HepG2 (cell line): ENCODE measurements at regions not wholly inside any gene's neighbourhood (a gene's known extent, or its start where the extent isn't known, plus 50 kb on each side); places are given as distances from the start of the nearest gene placed in this dataset.
A peak's percentile ranks its signal among the peaks of the same experiment; 100 is the strongest.

ENCODE experiments used
- ATAC-seq: fragments of 200-7000 bp; cut with Tn5 transposase; 3 replicates; pipeline ENCODE4 v1.9.1; 2020; ENCODE audit warnings: mild to moderate bottlenecking, moderate library complexity
- BruUV-seq: library from RNA; stranded (reverse); fragments of 400-500 nt; replicated peaks from 2 replicates; lab custom pipeline; 2021; lab: Mats Ljungman, UMichigan
- CTCF ChIA-PET: fragments of 300-600 bp; formaldehyde crosslinking; extraction: SDS; loops from one replicate; lab custom pipeline; 2021; ENCODE audit warnings: low total read pairs, inconsistent platforms, low intra/inter-chr PET ratio; lab: Yijun Ruan, JAX
- POLR2A ChIA-PET: fragments of 350-600 bp; sonication (Branson Sonifier 250); formaldehyde crosslinking; loops from one replicate; lab custom pipeline; 2020; ENCODE audit warnings: antibody characterized with exemption, inconsistent platforms; lab: Yijun Ruan, JAX
- DNase-seq: peaks from one replicate; pipeline ENCODE4 v3.0.0-alpha.2; 2015; ENCODE audit warnings: low spot score
- FAIRE-seq: peaks from 3 replicates; lab custom pipeline; 2011; peaks lifted over from hg19 to GRCh38; lab: Jason Lieb, UNC
- H2AFZ ChIP-seq: one replicate; pipeline ENCODE4 v1.6.1; 2011; ENCODE audit warnings: low read length, inconsistent platforms
- H3K27ac ChIP-seq: fragments of 300-600 bp; 3 replicates; pipeline ENCODE4 v1.8.0; 2011; ENCODE audit warnings: mixed run types, mild to moderate bottlenecking, mixed read lengths, low read length, inconsistent platforms; ENCODE audit not compliant: insufficient read depth; ENCODE audit errors: extremely low read length
- H3K27me3 ChIP-seq, 2 experiments: fragments of 200-600 bp in 1 of 2; 2 replicates in 1 of 2; 3 replicates in 1 of 2; pipeline versions ENCODE4 v1.6.0 to v1.8.0; 2011; ENCODE audit warnings: low read length in 2 of 2, mild to moderate bottlenecking in 2 of 2, moderate library complexity in 2 of 2, inconsistent platforms in 1 of 2; ENCODE audit not compliant: insufficient read depth in 2 of 2, control insufficient read depth in 1 of 2
- H3K36me3 ChIP-seq, 2 experiments: fragments of 200-600 bp in 1 of 2; replicated peaks in 1 of 2; 2 replicates in 1 of 2; 3 replicates in 1 of 2; pipeline versions ENCODE4 v1.5.1 to v1.8.0; 2011; ENCODE audit warnings: low read length in 2 of 2, inconsistent platforms in 1 of 2; ENCODE audit not compliant: insufficient read depth in 2 of 2, control insufficient read depth in 1 of 2
- H3K4me1 ChIP-seq: 2 replicates; pipeline ENCODE4 v1.5.1; 2012; ENCODE audit warnings: low read length, inconsistent platforms; ENCODE audit not compliant: insufficient read depth
- H3K4me2 ChIP-seq: 2 replicates; pipeline ENCODE4 v1.6.0; 2011; ENCODE audit warnings: low read depth, low read length, inconsistent platforms
- H3K4me3 ChIP-seq, 3 experiments: fragments of 200-600 bp in 1 of 3; sonication (generic), shearing (Covaris generic) in 1 of 3; replicated peaks in 1 of 3; 2 replicates each; pipeline ENCODE4 v1.5.1; 2011 to 2016; ENCODE audit warnings: low read length in 3 of 3, inconsistent platforms in 2 of 3, low read depth in 2 of 3, mild to moderate bottlenecking in 2 of 3, control low read depth in 1 of 3, mixed read lengths in 1 of 3; ENCODE audit not compliant: insufficient read depth in 1 of 3
- H3K79me2 ChIP-seq: one replicate; pipeline ENCODE4 v1.6.1; 2011; ENCODE audit warnings: low read length, inconsistent platforms; ENCODE audit not compliant: insufficient read depth
- H3K9ac ChIP-seq: 2 replicates; pipeline ENCODE4 v1.6.0; 2011; ENCODE audit warnings: mild to moderate bottlenecking, low read depth, low read length, inconsistent platforms; ENCODE audit not compliant: insufficient read depth
- H3K9me3 ChIP-seq: 2 replicates; pipeline ENCODE4 v1.5.1; 2012; ENCODE audit warnings: mild to moderate bottlenecking, low read length
- H4K20me1 ChIP-seq: 2 replicates; pipeline ENCODE4 v1.6.0; 2011; ENCODE audit warnings: inconsistent platforms, mild to moderate bottlenecking, low read length, moderate library complexity; ENCODE audit not compliant: insufficient read depth
- ERF ChIP-seq: IDR thresholded peaks from 2 replicates; pipeline ENCODE4 v1.6.1; 2018; ENCODE audit warnings: missing biosample characterization, missing genetic modification reagents
- ETV5 ChIP-seq: IDR thresholded peaks from 2 replicates; pipeline ENCODE4 v1.6.1; 2018; ENCODE audit warnings: missing biosample characterization, missing genetic modification reagents, inconsistent platforms, borderline replicate concordance
- FOXK2 ChIP-seq: fragments of 450-650 bp; IDR thresholded peaks from 2 replicates; pipeline ENCODE4 v1.6.1; 2016
- GABPA ChIP-seq, 2 experiments: IDR thresholded peaks; 2 replicates each; pipeline ENCODE4 v1.6.1; 2011 to 2016; ENCODE audit warnings: low read depth in 2 of 2, low read length in 1 of 2, missing biosample characterization in 1 of 2, missing genetic modification characterization in 1 of 2
- MXI1 ChIP-seq: IDR thresholded peaks from 3 replicates; pipeline ENCODE4 v1.6.1; 2012; ENCODE audit warnings: low read depth, low read length, inconsistent platforms, borderline replicate concordance
- NFE2L2 ChIP-seq: fragments of 150-350 bp; IDR thresholded peaks from 2 replicates; pipeline ENCODE4 v1.6.1; 2014; ENCODE audit warnings: low read length
- RORA ChIP-seq: sonication (generic); formaldehyde crosslinking; IDR thresholded peaks from 2 replicates; pipeline ENCODE4 v1.5.0; 2020; ENCODE audit warnings: mild to moderate bottlenecking, missing genetic modification reagents, moderate library complexity
- SMAD9 ChIP-seq: sonication (generic); formaldehyde crosslinking; IDR thresholded peaks from 2 replicates; pipeline ENCODE4 v1.5.1; 2020; ENCODE audit warnings: mild to moderate bottlenecking, missing genetic modification reagents
- SMC3 ChIP-seq: IDR thresholded peaks from 2 replicates; pipeline ENCODE4 v1.6.1; 2011; ENCODE audit warnings: low read length, improper control_type of control experiment
- STAG1 ChIP-seq: sonication (generic); formaldehyde crosslinking; IDR thresholded peaks from 2 replicates; pipeline ENCODE4 v1.4.0; 2020; ENCODE audit warnings: missing genetic modification reagents
- TBX3 ChIP-seq: fragments of 450-650 bp; IDR thresholded peaks from 2 replicates; pipeline ENCODE4 v1.6.1; 2017; ENCODE audit warnings: antibody characterized with exemption, mild to moderate bottlenecking, inconsistent platforms, borderline replicate concordance
- THYN1 ChIP-seq: sonication (generic); formaldehyde crosslinking; IDR thresholded peaks from 2 replicates; pipeline ENCODE4 v1.8.1; 2023; ENCODE audit warnings: low read depth, mild to moderate bottlenecking, moderate library complexity, missing genetic modification reagents, borderline replicate concordance
- ZFP1 ChIP-seq: IDR thresholded peaks from 2 replicates; pipeline ENCODE4 v1.6.1; 2016
- ZMAT3 ChIP-seq: sonication (generic); formaldehyde crosslinking; conservative IDR thresholded peaks from 2 replicates; pipeline ENCODE4 v1.7.0; 2021; ENCODE audit warnings: missing genetic modification reagents
- ZNF329 ChIP-seq: sonication (generic); formaldehyde crosslinking; IDR thresholded peaks from 2 replicates; pipeline ENCODE4 v1.9.0; 2021; ENCODE audit warnings: low read depth, mild to moderate bottlenecking, missing genetic modification reagents
- WGBS: methylation state at CpG from one replicate; pipeline ENCODE4 v1.1.6; 2017; ENCODE audit warnings: low lambda C conversion rate; 5-methylcytosine and 5-hydroxymethylcytosine counted together
- in situ Hi-C: cut with HindIII; loops from 2 replicates; pipeline ENCODE4 v1.10.0; 2017; ENCODE audit warnings: low pct_unique_long_range_greater_than_20kb; ENCODE audit not compliant: extremely low pct_ligation_motif_present
- intact Hi-C: fragments of 100-400 bp; cut with micrococcal nuclease; formaldehyde crosslinking; loops from one replicate; pipeline ENCODE4 v1.10.0; 2022; ENCODE audit not compliant: unreplicated experiment
- TF ChIP-seq, protein P1 (sequence below): sonication (generic); formaldehyde crosslinking; IDR thresholded peaks from 2 replicates; pipeline ENCODE4 v1.9.0; 2022; ENCODE audit warnings: low read depth, missing genetic modification reagents
- TF ChIP-seq, protein P2 (sequence below): IDR thresholded peaks from 2 replicates; pipeline ENCODE4 v1.6.1; 2012; ENCODE audit warnings: low read depth, low read length, improper control_type of control experiment
- TF ChIP-seq, protein P3 (sequence below): sonication (generic); formaldehyde crosslinking; IDR thresholded peaks from 2 replicates; pipeline ENCODE4 v1.4.0; 2020; ENCODE audit warnings: mild to moderate bottlenecking, low read depth, missing genetic modification reagents
- TF ChIP-seq, protein P4 (sequence below): sonication (generic); formaldehyde crosslinking; IDR thresholded peaks from 2 replicates; pipeline ENCODE4 v1.5.0; 2020; ENCODE audit warnings: mild to moderate bottlenecking, missing genetic modification reagents, moderate library complexity

DNA sequence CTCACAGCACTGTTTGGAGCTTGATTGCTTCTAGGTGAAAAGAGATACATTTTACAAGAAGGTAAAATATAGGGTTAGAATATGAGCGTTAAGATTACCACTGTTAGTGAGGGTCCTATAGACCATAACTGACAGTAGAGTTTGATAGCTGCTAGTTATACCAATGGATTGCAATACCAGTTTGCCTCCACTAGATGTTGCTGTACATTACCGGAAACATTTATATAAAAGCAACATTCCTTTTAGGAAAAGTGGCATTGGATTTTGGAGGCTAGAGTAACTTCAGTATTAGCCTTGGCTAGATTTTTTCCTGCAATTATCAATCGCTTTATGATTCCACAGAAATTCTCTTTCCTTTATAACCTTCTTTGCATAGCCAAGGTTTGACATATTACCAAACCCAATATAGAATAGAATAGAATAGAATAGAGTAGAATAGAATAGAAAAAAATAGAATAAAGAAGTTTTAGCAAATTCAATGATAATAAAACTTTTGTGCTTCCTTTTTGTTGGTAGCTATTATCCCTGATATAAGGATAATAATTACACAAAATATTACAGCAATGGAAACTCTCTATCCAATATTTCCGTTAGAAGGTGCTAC lies 1093.6 kb upstream of the ALCAM start:
- peaks cover 11% of the 10 kb centered on the region; the same call in 1 of the 2 replicates for H3K9me3 ChIP-seq
- FAIRE-seq (peak; percentile 23), ATAC-seq (peak; percentile 63), DNase-seq (peak; percentile 31)
- no peak overlapping the region for H3K4me3 ChIP-seq
- intact Hi-C loops (loop anchor here (1.0 kb wide), 1 partner anchor 119 kb away; no protein-coding TSS in a partner anchor), in situ Hi-C loops (no loop called here)
- no TSS peak for BruUV-seq
- no peak overlapping the region for H2AFZ ChIP-seq
- no peaks in the 10 kb centered on the region for H3K36me3 ChIP-seq
- no peaks in the 10 kb centered on the region for H3K4me1 ChIP-seq
- H3K27ac ChIP-seq = no peak overlapping the region
- H3K9ac ChIP-seq = no peak overlapping the region
- H3K27me3 ChIP-seq = no peaks in the 10 kb centered on the region
- CTCF ChIA-PET = no interaction called here
- H3K79me2 ChIP-seq = no peaks in the 10 kb centered on the region
- POLR2A ChIA-PET = no interaction called here
- no peak overlapping the region for H3K4me2 ChIP-seq
- no peaks in the 10 kb centered on the region for H4K20me1 ChIP-seq
- 5% methylated on average over 4 of the region's 4 CpGs for WGBS
- TF ChIP-seq GABPA (IDR thresholded peaks at IDR 0.05; ENCODE audit: low read depth, low read length) (no peak), GABPA (CRISPR knock-in tag; IDR thresholded peaks at IDR 0.05; ENCODE audit: low read depth) (peak; percentile 25; the same call in 1 of the 2 replicates), ZFP1 (no peak), SMC3 (peak; percentile 27; the same call in 1 of the 2 replicates), THYN1 (CRISPR knock-in tag) (no peak), SMAD9 (CRISPR knock-in tag) (no peak), MXI1 (no peak), RORA (CRISPR knock-in tag) (no peak), TBX3 (no peak), FOXK2 (no peak), STAG1 (peak; percentile 61), ZNF329 (CRISPR knock-in tag) (no peak), ETV5 (CRISPR knock-in tag) (no peak), NFE2L2 (no peak), ZMAT3 (CRISPR knock-in tag) (no peak), ERF (CRISPR knock-in tag) (no peak)
- TF ChIP-seq, protein P1, sequence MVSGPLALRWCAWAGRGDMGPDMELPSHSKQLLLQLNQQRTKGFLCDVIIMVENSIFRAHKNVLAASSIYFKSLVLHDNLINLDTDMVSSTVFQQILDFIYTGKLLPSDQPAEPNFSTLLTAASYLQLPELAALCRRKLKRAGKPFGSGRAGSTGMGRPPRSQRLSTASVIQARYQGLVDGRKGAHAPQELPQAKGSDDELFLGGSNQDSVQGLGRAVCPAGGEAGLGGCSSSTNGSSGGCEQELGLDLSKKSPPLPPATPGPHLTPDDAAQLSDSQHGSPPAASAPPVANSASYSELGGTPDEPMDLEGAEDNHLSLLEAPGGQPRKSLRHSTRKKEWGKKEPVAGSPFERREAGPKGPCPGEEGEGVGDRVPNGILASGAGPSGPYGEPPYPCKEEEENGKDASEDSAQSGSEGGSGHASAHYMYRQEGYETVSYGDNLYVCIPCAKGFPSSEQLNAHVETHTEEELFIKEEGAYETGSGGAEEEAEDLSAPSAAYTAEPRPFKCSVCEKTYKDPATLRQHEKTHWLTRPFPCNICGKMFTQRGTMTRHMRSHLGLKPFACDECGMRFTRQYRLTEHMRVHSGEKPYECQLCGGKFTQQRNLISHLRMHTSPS = no peak
- TF ChIP-seq, protein P2, sequence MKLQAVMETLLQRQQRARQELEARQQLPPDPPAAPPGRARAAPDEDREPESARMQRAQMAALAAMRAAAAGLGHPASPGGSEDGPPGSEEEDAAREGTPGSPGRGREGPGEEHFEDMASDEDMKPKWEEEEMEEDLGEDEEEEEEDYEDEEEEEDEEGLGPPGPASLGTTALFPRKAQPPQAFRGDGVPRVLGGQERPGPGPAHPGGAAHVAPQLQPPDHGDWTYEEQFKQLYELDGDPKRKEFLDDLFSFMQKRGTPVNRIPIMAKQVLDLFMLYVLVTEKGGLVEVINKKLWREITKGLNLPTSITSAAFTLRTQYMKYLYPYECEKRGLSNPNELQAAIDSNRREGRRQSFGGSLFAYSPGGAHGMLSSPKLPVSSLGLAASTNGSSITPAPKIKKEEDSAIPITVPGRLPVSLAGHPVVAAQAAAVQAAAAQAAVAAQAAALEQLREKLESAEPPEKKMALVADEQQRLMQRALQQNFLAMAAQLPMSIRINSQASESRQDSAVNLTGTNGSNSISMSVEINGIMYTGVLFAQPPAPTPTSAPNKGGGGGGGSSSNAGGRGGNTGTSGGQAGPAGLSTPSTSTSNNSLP = 0 out of 2 replicates have a peak, but pooled peaks have one; percentile 47
- TF ChIP-seq, protein P3, sequence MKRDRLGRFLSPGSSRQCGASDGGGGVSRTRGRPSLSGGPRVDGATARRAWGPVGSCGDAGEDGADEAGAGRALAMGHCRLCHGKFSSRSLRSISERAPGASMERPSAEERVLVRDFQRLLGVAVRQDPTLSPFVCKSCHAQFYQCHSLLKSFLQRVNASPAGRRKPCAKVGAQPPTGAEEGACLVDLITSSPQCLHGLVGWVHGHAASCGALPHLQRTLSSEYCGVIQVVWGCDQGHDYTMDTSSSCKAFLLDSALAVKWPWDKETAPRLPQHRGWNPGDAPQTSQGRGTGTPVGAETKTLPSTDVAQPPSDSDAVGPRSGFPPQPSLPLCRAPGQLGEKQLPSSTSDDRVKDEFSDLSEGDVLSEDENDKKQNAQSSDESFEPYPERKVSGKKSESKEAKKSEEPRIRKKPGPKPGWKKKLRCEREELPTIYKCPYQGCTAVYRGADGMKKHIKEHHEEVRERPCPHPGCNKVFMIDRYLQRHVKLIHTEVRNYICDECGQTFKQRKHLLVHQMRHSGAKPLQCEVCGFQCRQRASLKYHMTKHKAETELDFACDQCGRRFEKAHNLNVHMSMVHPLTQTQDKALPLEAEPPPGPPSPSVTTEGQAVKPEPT (CRISPR knock-in tag) = no peak
- TF ChIP-seq, protein P4, sequence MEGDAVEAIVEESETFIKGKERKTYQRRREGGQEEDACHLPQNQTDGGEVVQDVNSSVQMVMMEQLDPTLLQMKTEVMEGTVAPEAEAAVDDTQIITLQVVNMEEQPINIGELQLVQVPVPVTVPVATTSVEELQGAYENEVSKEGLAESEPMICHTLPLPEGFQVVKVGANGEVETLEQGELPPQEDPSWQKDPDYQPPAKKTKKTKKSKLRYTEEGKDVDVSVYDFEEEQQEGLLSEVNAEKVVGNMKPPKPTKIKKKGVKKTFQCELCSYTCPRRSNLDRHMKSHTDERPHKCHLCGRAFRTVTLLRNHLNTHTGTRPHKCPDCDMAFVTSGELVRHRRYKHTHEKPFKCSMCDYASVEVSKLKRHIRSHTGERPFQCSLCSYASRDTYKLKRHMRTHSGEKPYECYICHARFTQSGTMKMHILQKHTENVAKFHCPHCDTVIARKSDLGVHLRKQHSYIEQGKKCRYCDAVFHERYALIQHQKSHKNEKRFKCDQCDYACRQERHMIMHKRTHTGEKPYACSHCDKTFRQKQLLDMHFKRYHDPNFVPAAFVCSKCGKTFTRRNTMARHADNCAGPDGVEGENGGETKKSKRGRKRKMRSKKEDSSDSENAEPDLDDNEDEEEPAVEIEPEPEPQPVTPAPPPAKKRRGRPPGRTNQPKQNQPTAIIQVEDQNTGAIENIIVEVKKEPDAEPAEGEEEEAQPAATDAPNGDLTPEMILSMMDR = peak; percentile 63
